EH (cell line): ENCODE measurements at regions not wholly inside any gene's neighbourhood (a gene's known extent, or its start where the extent isn't known, plus 50 kb on each side); places are given as distances from the start of the nearest gene placed in this dataset.

Source experiments
- DNase-seq: peaks from one replicate; pipeline ENCODE4 v3.0.0-alpha.2; 2015; ENCODE audit warnings: low read depth

DNA sequence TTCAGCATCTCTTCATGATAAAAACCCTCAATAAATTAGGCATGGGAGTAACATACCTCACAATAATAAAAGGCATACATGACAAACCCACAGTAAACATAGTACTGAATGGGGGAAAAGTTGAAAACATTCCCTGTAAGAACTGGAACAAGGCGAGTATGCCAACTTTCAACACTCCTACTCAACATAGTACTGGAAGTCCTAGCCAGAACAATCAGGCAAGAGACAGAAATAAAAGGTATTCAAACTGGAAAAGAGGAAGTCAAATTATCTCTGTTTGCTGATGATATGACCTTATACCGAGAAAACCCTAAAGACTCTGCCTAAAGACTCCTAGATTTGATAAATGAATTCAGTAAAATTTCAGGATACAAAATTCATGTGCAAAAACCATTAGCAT is 167.6 kb downstream of the TMEM38B start:
- no peak for DNase-seq

DNA sequence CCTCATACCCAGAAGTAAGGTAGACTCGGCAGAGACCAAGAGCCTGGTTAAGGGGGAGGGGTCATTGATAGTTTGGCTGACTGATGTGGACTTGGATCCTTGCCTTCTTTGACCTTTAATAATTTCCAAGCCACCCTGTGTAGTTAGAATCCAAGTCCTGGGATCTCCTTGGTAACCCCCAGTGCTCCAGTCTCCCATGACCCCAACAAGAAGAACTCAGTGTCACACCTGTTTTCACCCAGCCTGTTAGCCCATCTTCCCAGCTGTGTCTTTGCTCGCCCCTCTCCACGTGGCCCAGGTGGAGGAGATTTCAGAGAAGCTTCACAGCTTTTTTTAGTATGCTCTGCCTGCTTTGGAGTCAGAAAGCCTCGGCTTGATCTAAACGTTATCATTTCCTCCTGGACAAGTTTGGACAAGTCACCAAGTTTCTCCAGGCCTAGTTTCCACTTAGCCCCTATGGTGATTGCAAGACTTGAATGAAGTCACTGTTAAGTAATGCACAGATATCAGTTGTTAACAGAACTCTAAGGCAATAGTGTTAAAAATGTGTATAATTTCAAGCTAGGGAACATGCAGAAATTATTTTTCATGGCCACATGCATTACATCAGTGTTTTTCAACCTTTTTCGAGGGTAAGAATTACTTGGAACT is 170.0 kb downstream of the TMEM38B start:
- no peak for DNase-seq

DNA sequence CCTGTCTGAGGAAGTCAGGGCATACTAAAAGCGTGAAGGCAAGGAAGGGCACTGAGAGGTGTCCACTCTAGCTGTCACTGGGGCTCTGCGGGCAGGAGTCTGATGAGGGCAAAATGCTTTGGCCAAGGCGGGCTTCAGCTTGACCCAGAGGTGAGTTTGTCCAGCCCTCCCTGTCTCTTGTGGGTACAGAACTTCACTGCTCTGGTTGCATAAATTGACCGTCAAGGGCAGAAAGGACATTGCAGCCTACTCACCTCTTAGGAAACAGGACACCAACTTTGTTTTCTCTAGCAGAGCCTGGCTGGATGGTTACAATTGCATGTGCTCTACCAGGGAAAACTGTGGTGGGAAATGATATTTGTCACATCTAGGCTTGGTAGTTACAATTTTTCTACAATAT is 170.9 kb downstream of the TMEM38B start:
- DNase-seq = no peak

DNA sequence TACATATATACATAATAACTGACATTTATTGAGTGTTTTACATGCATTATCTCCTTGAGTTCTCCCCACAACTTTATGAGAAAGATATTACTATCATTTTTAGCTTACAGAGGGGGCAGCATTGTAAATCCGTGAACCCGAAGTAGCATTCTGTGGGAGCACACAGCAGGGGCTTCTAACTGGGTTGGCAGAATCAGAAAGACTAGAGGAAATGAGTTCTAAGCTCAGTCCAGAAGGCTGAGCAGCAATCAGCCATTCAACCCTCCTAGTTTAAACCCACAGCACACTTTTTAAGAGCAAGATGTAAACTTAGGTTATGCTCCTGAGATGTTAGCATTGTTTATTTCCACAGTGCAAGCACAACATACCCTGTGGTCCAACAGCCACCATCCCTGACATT is 177.2 kb downstream of the TMEM38B start:
- no peak for DNase-seq

DNA sequence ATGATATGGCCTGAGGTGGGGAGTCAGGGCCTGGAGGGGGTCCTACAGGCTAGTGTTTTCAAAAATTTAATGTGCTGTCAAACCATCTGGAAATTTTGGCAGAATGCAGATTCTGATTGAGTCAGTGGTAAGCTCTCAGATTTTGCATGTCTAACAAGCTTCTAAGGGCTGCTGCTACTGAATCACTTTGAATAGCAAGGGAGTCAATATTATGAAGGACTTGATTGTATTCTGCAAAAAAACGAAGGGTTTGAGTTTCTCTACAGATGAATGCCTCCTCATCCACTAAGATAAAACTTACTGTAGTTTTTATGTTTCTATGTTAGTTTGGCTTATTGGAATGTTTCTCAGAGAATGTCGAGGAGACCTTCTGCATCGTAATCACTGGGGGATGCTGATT is 179.5 kb downstream of the TMEM38B start:
- no peak for DNase-seq

DNA sequence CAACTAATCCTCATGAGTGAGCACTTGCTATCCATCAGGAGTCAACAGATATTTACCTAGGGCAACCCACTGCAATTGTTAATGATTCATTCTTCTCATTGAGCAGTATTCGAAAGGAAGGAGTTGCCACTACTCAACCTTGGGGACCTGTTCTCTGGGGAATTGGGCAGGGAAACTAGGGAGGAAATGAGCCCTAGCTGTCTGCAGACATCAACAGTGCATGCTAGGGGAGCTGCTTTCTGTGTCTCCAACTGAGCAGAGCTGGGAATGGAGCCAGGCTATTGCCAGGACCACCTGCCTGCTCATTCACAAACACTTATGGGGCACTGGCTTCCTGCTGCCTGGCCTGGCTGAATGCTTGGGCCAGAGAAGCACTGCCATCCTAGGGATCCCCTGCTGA is 183.4 kb downstream of the TMEM38B start:
- no peak for DNase-seq

DNA sequence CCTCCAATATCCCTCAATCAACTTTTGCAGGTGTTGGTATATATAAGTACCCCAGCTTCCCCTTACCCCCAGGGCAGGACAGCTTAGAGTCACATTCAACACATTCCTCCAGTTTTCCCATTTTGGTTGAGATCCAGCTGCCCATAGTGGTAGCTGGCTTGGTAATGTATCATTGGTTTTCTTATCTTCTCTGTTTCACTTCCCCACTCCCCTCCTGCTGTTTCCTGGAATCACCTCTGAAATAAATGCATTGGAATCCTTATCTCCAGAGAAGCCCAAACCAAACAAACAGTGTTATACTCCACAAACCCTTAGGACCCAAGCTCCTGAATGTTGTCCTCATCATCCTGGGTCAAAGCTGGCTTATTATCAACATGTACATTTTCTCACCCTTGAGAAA is 184.8 kb downstream of the TMEM38B start:
- DNase-seq = no peak

DNA sequence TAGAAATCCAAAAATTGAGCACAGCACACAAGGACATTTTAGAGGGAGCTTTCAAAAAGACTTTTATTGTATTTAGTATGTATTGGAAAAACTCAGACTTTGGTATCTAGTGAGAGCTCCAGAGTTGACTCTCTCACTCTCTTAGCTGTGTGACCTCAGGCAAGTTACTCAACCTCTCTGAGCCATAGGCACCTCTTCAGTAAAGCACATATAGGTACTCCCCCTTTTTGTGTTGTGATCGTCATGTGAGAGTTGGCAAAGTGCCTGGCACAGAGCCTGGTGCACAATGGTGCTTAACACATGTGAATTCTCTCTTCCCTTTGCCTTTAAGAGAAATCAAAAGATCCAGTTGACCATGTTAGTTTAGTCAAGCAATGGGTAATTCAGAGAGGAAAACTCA is 186.2 kb downstream of the TMEM38B start:
- no peak for DNase-seq

DNA sequence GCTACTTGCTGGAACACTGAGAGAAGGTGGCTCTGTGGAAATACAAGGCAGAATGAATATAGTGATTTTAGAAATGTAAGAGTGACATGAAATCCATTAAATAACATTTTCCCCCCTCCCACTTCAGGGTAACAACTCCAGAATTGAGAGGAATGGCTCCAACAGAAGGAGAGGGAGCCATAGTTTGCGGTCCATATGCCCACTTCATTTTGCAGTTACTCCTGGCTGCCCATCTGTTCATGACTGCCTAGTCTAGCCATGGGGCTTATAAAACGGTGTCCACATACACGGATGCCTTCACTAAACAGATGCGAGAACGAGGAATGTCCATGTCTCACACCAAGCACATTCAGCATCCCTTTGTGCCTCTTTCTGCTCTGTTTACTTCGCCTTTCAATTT is 186.7 kb downstream of the TMEM38B start:
- DNase-seq = no peak

DNA sequence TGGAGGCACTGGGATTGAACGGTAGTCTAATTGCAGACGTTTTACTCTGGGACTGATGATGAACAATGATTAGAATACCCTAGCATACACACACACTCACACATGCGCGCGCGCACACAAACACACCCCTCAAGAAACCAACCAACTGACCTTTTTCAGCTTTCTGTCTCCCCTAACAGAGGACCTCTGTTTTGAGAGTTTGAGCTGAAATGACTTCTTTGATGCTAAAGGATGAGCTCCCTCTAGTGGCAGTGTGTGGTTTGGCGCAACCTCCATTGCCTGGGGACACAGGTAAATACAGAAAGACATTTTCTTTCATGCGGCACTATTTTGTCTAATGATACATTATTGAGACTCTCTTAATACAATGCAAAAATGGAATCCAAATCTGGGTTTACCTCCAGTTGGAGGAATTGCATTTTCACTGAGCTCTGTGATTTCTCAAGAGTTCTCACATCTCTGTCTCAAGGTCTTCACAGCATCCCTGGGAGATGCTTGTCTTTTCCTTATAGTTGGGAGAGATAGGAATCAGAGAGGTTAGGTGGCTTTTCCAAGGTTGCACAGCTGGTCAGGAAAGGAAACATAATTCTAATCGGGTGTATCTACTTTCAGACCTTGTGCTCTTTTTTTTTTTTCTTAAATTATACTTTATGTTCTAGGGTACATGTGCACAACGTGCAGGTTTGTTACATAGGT is 187.5 kb downstream of the TMEM38B start:
- DNase-seq = peak; percentile 47

DNA sequence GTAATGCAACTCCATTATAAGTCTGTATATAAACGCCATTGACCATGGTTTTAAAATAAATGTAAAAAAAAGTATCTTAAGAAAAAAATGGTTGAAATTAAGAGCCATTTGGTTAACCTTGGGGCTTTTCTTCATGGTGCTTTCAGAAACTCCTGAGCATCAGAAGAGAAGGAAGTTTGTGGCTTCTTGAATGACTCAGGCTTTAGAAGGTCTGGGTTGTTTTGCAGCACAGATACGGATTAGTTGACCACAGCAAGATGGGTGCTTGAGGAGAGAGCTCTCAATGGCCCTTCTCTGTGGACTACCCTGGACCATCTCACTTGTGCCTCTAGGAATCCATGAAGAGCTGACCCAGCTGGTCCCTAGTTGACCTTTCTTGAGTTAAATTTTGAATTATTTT is 189.5 kb downstream of the TMEM38B start:
- no peak for DNase-seq

DNA sequence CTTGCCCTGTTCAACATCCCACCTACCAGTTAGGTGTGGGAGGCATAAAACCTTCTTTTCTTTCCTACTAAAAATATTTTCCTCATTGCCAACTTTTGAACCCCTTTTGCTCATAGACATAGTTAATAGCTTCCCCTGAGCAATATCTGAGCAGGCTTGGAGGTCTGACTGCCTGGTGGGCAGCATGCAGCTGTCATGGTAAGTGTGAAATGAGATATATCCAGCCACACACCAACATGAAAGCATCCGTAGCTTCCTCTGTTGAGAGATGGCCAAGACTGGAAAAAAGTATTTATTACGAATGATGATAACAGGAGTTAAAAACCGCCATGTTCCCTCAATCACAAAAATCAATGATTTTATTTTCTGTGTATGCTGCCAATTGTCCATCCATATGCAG is 190.1 kb downstream of the TMEM38B start:
- no peak for DNase-seq

DNA sequence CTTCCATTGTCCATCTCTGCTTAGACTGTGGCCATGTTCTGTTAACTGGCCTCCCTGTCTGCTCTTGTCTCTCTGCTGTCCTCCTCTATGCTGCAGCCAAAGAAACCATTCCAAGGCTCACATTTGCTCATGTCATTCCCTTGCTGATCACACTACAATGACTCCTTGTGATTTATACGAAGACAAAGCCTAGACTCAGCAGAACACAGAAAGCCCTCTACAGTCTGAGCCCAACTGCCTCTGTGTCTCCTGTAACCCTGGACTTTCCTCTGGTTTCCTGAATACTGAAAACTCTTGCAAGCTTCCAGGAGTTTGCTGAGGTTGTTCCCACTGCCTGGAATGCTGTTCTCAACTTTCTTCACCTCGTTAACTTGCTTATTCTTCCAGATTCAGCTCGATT is 191.8 kb downstream of the TMEM38B start:
- no peak for DNase-seq

DNA sequence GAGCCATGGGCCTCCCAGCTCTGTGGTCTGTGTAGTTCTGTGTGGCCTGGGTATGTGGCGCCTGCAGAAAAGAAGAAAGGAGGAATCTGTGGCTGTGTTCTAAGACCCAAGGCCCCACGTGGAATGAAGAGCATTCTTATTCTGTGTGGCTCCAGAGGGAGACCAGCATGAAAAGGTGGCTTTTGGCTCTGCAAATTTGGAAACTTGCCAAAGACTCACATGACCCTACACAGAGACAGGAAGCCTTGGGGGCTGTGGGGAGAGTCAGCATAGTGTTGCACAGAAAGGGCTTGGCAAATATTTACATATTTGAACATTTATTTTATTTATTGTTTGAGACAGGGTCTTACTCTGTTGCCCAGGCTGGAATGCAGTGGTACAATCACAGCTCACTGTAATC is 193.3 kb downstream of the TMEM38B start:
- DNase-seq = no peak

DNA sequence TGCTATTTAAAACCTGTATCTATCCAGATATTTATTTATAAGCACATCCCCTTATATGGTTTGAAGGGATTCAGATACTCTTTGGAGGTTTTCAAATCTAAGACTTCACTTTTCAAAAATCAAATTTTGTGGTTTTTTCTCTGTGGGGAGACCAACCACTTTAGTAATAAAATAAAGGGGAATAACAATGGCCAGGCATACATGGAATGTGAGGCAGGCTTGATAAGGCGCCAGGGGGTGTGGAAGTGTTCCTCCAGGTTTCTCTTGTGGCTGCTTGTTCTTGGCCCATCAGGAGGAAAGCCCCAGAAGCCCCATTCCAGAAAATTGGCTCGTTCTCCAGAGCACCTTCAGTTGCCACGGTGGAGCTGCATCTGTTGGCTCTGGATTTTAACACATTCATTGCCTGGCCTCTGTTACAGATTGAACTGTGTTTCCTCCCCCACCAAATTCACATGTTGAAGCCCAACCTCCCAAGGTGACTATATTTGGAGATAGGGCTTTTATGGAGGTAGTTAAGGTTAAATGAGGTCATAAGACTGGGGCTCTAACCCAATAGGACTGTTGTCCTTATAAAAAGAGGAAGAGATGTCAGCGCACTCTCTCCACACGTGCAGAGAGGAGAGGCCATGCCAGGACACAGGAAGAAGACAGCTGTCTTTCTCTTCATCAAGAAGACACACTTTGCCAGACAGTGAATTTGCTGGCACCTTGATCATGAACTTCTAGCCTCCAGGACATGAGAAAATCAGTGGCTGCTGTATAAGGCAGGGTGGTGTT is 195.9 kb downstream of the TMEM38B start:
- DNase-seq = no peak

DNA sequence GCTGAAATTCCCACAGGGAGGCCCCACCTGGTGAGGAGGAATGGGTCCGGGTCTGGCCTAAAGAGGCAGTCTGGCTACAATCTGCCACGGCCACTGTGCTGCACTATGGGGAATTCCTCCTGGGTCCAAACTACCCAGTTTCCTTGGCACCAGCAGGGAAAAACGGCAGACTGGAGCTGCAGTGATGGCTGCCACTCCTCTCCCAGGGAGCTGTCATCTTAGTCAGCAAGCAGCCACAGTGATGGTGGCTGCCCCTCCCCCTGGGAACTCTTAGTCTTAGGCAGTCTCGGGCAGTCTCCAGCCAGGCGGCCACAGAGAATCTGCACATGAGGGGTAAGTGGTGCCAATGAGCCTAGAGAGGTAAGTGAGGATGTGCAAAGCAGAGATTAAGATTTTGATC is 205.8 kb downstream of the TMEM38B start:
- no peak for DNase-seq

DNA sequence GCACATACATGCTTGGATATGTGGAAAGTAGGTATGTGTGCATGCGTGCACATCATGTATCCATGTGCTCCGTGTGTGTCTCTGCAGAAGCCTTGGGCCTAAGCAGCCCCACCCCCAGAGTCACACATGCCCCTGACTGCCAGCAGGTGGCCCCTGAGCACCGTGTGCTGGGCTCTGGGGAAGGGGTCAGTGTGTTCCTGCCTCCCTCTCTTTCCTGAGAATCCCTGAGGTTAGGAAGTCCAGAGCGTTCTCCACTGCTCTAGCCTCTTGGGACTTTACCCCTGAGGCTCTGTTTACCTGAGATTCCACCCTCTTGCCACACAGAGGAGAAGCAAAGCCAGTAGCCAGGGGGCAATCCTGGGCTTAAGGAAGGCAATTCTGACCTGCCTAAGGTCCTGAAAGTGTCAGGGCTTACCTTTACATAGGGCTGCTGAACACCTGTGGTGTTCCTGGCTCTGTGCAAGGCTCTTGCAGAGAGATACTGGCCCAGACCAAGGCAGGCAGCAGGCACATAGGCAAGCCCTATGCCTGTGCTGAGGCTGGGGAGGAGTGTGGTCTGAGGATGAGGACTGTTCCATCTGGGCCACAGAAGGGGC is 207.3 kb downstream of the TMEM38B start:
- peak; percentile 29 for DNase-seq

DNA sequence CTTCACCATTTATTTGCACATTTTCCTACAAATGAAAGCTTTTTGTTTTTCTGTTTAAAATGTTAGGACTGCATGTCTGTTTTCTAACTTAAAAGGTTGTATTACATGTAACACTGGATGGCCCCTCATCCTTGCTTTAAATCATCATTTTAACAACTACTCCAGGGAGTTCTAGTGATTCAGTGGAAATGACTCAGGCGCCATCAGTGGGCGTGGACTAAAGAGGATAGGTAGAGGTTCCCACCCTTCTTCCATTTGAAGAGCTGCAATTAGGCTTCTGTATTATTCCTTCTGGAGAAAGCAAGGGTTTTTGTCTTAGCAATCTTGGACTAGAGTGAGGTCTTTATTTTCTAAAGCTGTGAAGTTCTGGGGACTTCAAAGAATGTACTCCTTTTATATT is 213.7 kb downstream of the TMEM38B start:
- no peak for DNase-seq

DNA sequence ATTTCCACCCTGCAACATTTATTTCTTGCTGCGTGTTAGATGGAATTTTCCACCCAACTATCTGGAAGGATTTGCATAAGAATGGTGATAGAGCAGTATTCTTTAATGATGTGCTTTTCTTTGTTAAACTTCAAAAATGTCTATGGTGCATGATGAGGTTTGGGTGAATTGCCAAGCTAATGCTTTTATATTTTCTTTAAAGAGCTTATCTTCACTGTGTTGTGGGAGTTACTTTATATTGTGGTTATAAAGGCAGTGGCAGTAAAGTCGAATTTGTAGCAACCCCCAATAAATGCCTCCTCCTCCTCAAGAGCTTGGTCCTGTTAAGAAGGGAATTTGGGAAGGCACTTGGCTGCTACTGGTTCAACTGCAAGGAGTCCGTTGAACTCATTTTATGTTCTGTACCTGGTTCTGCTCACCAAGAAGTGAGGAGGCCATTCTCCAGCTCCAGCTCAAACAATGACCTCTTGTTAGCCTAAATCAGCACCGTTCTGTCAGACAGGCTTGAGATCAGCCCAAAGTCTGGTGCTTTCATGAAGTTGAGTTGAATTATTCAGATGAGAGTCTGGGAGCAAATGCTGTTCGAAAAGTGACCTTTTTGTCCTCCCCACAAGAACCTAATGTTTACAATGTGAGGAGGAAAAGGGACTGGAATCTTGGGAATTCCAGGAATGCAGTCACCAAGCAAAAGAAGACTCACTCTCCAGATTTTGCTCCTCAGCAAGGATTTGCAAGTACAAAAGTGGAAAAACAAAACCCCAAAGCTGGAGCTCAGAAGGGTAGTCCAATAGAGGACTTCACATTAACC is 217.0 kb downstream of the TMEM38B start:
- DNase-seq = peak; percentile 51

DNA sequence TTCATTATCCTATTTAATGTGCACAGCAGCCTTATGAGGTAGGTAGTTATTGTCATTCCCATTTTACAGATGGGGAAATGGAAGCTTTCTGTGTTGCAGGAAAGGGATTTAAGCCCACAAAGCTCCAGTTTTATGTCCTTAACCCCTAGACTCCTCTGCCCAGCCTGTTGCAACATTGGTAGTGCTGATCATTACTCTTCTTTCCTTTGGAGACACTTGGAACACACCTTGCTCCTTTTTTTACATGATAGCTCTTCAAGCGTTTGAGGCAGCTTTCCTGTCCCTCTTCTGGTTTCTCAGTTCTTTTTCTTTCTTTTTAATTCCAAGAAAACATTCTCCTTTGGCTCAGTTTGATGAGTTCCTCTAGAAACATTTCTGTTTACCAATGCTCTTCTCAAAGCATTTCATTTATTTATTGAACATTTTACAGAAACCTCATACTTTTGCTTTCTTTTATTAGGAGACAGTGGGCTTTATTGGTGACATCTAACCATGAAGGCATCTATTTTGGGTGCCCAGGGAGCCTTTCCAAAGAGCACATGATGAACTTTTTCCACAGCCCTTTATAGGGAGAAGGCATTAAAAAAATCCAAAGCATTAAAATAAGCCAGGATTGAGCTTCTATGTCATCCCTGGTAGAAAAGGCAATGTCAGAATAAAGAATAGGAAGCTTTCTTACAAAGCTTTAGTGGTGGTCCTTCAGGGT is 218.0 kb downstream of the TMEM38B start:
- DNase-seq = peak; percentile 11

DNA sequence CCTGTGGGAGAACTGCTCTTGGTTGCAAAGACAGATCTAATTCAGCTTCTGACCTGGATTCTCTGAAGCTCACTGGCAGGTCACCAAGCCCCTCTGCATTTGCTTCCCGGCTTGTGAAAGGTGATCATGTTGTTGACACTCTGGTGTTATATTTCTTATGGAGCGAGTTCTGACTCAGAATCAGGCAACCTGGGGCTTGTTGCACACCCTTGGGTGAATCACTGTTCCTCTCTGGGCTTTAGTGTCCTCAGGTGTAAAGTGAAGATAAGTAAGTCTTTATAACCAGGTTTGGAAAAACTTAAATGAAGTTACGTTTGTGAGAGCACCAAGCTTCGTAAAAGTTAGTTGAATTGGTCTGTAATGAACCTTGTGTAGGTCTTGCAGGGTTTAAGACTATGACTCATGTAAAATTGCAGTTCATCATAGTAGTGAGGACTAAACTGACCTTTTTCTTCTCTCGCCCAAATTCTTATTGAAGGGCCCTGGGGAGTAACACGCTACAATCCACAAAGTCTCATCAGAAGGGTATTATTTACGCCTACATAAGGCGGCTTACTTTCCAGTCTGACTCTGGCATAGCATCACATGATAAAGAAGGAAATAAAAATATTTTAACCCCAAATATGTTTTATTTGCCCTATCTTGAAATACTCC is 218.6 kb downstream of the TMEM38B start:
- peak; percentile 23 for DNase-seq
